HepG2 (cell line): ENCODE measurements at regions not wholly inside any gene's neighbourhood (a gene's known extent, or its start where the extent isn't known, plus 50 kb on each side); places are given as distances from the start of the nearest gene placed in this dataset.
A peak's percentile ranks its signal among the peaks of the same experiment; 100 is the strongest.
"Not testable (repeated sequence)": the region's sequence is repeated elsewhere in the genome, so short reads cannot be mapped to it uniquely, and the experiment has no call there.

ENCODE experiments used
- ATF4 ChIP-seq, 2 experiments: fragments of 450-650 bp in 1 of 2; sonication (generic) in 1 of 2; formaldehyde crosslinking; IDR thresholded peaks; 2 replicates each; pipeline versions ENCODE4 v1.5.0 to v1.8.0; 2020 to 2022; ENCODE audit warnings: mild to moderate bottlenecking in 1 of 2, missing genetic modification reagents in 1 of 2
- BRD4 ChIP-seq: sonication (generic); formaldehyde crosslinking; IDR thresholded peaks from 2 replicates; pipeline ENCODE4 v1.4.0; 2020; ENCODE audit warnings: missing genetic modification reagents
- CEBPG ChIP-seq: IDR thresholded peaks from 2 replicates; pipeline ENCODE4 v1.6.1; 2016
- CHCHD3 ChIP-seq: sonication (generic); formaldehyde crosslinking; IDR thresholded peaks from 2 replicates; pipeline ENCODE4 v1.8.0; 2022; ENCODE audit warnings: mild to moderate bottlenecking, missing genetic modification reagents, moderate library complexity
- DBP ChIP-seq: sonication (generic); formaldehyde crosslinking; IDR thresholded peaks from 2 replicates; pipeline ENCODE4 v1.4.0; 2020; ENCODE audit warnings: missing genetic modification reagents; ENCODE audit errors: not compliant biosample characterization
- GATAD2A ChIP-seq: IDR thresholded peaks from 2 replicates; pipeline ENCODE4 v1.6.1; 2016
- HOMEZ ChIP-seq: IDR thresholded peaks from 2 replicates; pipeline ENCODE4 v1.6.1; 2016; ENCODE audit warnings: low read depth
- MLLT10 ChIP-seq: sonication (generic); formaldehyde crosslinking; IDR thresholded peaks from 2 replicates; pipeline ENCODE4 v1.4.0; 2020; ENCODE audit warnings: missing genetic modification reagents
- NFKB2 ChIP-seq: sonication (generic); formaldehyde crosslinking; IDR thresholded peaks from 2 replicates; pipeline ENCODE4 v1.4.0; 2020; ENCODE audit warnings: missing genetic modification reagents, borderline replicate concordance
- SP1 ChIP-seq, 2 experiments: fragments of 450-650 bp in 1 of 2; sonication (generic) in 1 of 2; formaldehyde crosslinking in 1 of 2; IDR thresholded peaks; 2 replicates each; pipeline versions ENCODE4 v1.4.0 to v1.6.1; 2016 to 2020; ENCODE audit warnings: missing genetic modification reagents in 1 of 2
- ZBTB7B ChIP-seq: sonication (generic); formaldehyde crosslinking; IDR thresholded peaks from 2 replicates; pipeline ENCODE4 v1.4.0; 2020; ENCODE audit warnings: missing genetic modification reagents
- ZFP90 ChIP-seq: sonication (generic); formaldehyde crosslinking; IDR thresholded peaks from 2 replicates; pipeline ENCODE4 v1.8.0; 2022; ENCODE audit warnings: missing genetic modification reagents, mild to moderate bottlenecking, inconsistent platforms, borderline replicate concordance
- ZGPAT ChIP-seq: IDR thresholded peaks from 2 replicates; pipeline ENCODE4 v1.6.1; 2016; ENCODE audit warnings: mild to moderate bottlenecking
- ZNF160 ChIP-seq: sonication (generic); formaldehyde crosslinking; IDR thresholded peaks from 2 replicates; pipeline ENCODE4 v1.8.0; 2022; ENCODE audit warnings: mild to moderate bottlenecking, inconsistent platforms, missing genetic modification reagents
- ZNF580 ChIP-seq: IDR thresholded peaks from 2 replicates; pipeline ENCODE4 v1.6.1; 2016; ENCODE audit warnings: low read depth, borderline replicate concordance

GRCh38 chr5:34188001-34188822, 145.2 kb upstream of the C1QTNF3 start (continued):
- TF ChIP-seq SP1 (IDR thresholded peaks at IDR 0.05), result not testable (repeated sequence)
- TF ChIP-seq SP1 (CRISPR knock-in tag; IDR thresholded peaks at IDR 0.05), result peak; percentile 65
- TF ChIP-seq HOMEZ (CRISPR knock-in tag), result peak; percentile 35; the same call in 1 of the 2 replicates
- TF ChIP-seq NFKB2 (CRISPR knock-in tag), result peak; percentile 58; the same call in 1 of the 2 replicates
- peak; percentile 68 for TF ChIP-seq ZBTB7B (CRISPR knock-in tag)
- TF ChIP-seq DBP (CRISPR knock-in tag), result peak; percentile 42
- TF ChIP-seq CEBPG (CRISPR knock-in tag), result peak; percentile 72
- TF ChIP-seq ZNF580 (CRISPR knock-in tag), result peak; percentile 89; the same call in 1 of the 2 replicates
- 0 out of 2 replicates have a peak, but pooled peaks have one; percentile 27 for TF ChIP-seq GATAD2A
- TF ChIP-seq MLLT10 (CRISPR knock-in tag), result peak; percentile 86; the same call in 1 of the 2 replicates
- TF ChIP-seq ZFP90 (CRISPR knock-in tag), result peak; percentile 65; the same call in 1 of the 2 replicates
- TF ChIP-seq ZNF160 (CRISPR knock-in tag), result 0 out of 2 replicates have a peak, but pooled peaks have one; percentile 61
- peak; percentile 37; the same call in 1 of the 2 replicates for TF ChIP-seq ZGPAT
- TF ChIP-seq ATF4 (CRISPR knock-in tag; IDR thresholded peaks at IDR 0.05), result peak in 1 of 2 experiments; percentile 29; a peak in 1 of 4 replicates
- peak; percentile 56; the same call in 1 of the 2 replicates for TF ChIP-seq BRD4 (CRISPR knock-in tag)
- 0 out of 2 replicates have a peak, but pooled peaks have one; percentile 28 for TF ChIP-seq CHCHD3 (CRISPR knock-in tag)
- TF ChIP-seq, all 625 proteins: peak for 64; not testable (repeated sequence) for 561
